NCI-H82 treated with DMSO at 0.1 percent for 48 hours (cell line): ENCODE measurements at regions not wholly inside any gene's neighbourhood (a gene's known extent, or its start where the extent isn't known, plus 50 kb on each side); places are given as distances from the start of the nearest gene placed in this dataset.

ENCODE experiments used
- DNase-seq: peaks from one replicate; lab custom pipeline; 2025; ENCODE audit not compliant: unreplicated experiment; lab: John Stamatoyannopoulos, UW

- DNase-seq, result no peak
Observed at GRCh38 chr21:41671859-41672542, 94.9 kb downstream of the RIPK4 start.

GRCh38 chr21:41671212-41671762 lies 95.6 kb downstream of the RIPK4 start:
- DNase-seq, result no peak

- no peak for DNase-seq
Observed at GRCh38 chr21:41670056-41670805, 96.6 kb downstream of the RIPK4 start.

GRCh38 chr21:41669533-41669830 lies 97.4 kb downstream of the RIPK4 start:
- DNase-seq, result no peak

- no peak for DNase-seq
Observed at GRCh38 chr21:41668686-41669532, 97.9 kb downstream of the RIPK4 start.

- no peak for DNase-seq
Observed at GRCh38 chr21:41668051-41668541, 98.8 kb downstream of the RIPK4 start.

GRCh38 chr21:41667136-41667535 lies 99.7 kb downstream of the RIPK4 start:
- DNase-seq, result no peak

GRCh38 chr21:41666641-41667081 lies 100.2 kb downstream of the RIPK4 start:
- DNase-seq, result no peak

GRCh38 chr21:41665766-41666595 lies 100.9 kb downstream of the RIPK4 start:
- DNase-seq, result no peak

- DNase-seq, result no peak
Observed at GRCh38 chr21:41664881-41665765, 101.7 kb downstream of the RIPK4 start.

- no peak for DNase-seq
Observed at GRCh38 chr21:41663805-41664788, 102.8 kb downstream of the RIPK4 start.

- no peak for DNase-seq
Observed at GRCh38 chr21:41662761-41663160, 104.1 kb downstream of the RIPK4 start.

GRCh38 chr21:41662161-41662560 lies 104.7 kb downstream of the RIPK4 start:
- DNase-seq, result no peak

- DNase-seq, result no peak
Observed at GRCh38 chr21:41660748-41661147, 106.1 kb downstream of the RIPK4 start.

- DNase-seq, result no peak
Observed at GRCh38 chr21:41659791-41660560, 106.9 kb downstream of the RIPK4 start.

GRCh38 chr21:41656946-41657525 lies 109.8 kb downstream of the RIPK4 start:
- DNase-seq, result no peak

- no peak for DNase-seq
Observed at GRCh38 chr21:41655259-41655658, 111.6 kb downstream of the RIPK4 start.
